Rectal smooth muscle tissue (tissue), 1 donor: ENCODE measurements at regions not wholly inside any gene's neighbourhood (a gene's known extent, or its start where the extent isn't known, plus 50 kb on each side); places are given as distances from the start of the nearest gene placed in this dataset.

ENCODE experiments used
- H3K27ac ChIP-seq: one replicate; pipeline ENCODE4 v1.7.0; 2013; ENCODE audit warnings: low read depth, low read length, inconsistent platforms
- H3K27me3 ChIP-seq: one replicate; pipeline ENCODE4 v1.7.0; 2013; ENCODE audit warnings: low read length; ENCODE audit not compliant: control insufficient read depth, insufficient read depth
- H3K36me3 ChIP-seq: one replicate; pipeline ENCODE4 v1.7.0; 2013; ENCODE audit warnings: low read length; ENCODE audit not compliant: control insufficient read depth, insufficient read depth
- H3K4me1 ChIP-seq: one replicate; pipeline ENCODE4 v1.7.0; 2013; ENCODE audit warnings: low read length; ENCODE audit not compliant: control insufficient read depth, insufficient read depth
- H3K4me3 ChIP-seq: one replicate; pipeline ENCODE4 v1.7.0; 2013; ENCODE audit warnings: low read length
- H3K9ac ChIP-seq: one replicate; pipeline ENCODE4 v1.7.0; 2013; ENCODE audit warnings: low read length

- Histone ChIP-seq H3K36me3 (no peaks in the 10 kb centered on the region), H3K27ac (no peak overlapping the region), H3K4me3 (no peak overlapping the region), H3K9ac (no peak overlapping the region), H3K4me1 (no peaks in the 10 kb centered on the region), H3K27me3 (no peaks in the 10 kb centered on the region)
Measured at GRCh38 chr9:106321394-106322180, 541.4 kb upstream of the ZNF462 start.

- H3K9ac ChIP-seq: no peak overlapping the region
- H3K27ac ChIP-seq: no peak overlapping the region
- H3K27me3 ChIP-seq: no peaks in the 10 kb centered on the region
- H3K4me1 ChIP-seq: no peaks in the 10 kb centered on the region
- H3K36me3 ChIP-seq: no peaks in the 10 kb centered on the region
- no peak overlapping the region for H3K4me3 ChIP-seq
Measured at GRCh38 chr9:106322706-106323245, 540.2 kb upstream of the ZNF462 start.

- H3K4me1 ChIP-seq: no peaks in the 10 kb centered on the region
- no peaks in the 10 kb centered on the region for H3K36me3 ChIP-seq
- no peak overlapping the region for H3K4me3 ChIP-seq
- H3K9ac ChIP-seq: no peak overlapping the region
- H3K27ac ChIP-seq: no peak overlapping the region
- no peaks in the 10 kb centered on the region for H3K27me3 ChIP-seq
Measured at GRCh38 chr9:106324053-106324585, 538.8 kb upstream of the ZNF462 start.

- no peak overlapping the region for H3K9ac ChIP-seq
- no peaks in the 10 kb centered on the region for H3K4me1 ChIP-seq
- H3K27ac ChIP-seq: no peak overlapping the region
- no peaks in the 10 kb centered on the region for H3K36me3 ChIP-seq
- no peaks in the 10 kb centered on the region for H3K27me3 ChIP-seq
- no peak overlapping the region for H3K4me3 ChIP-seq
Measured at GRCh38 chr9:106324591-106325280, 538.2 kb upstream of the ZNF462 start.

DNA sequence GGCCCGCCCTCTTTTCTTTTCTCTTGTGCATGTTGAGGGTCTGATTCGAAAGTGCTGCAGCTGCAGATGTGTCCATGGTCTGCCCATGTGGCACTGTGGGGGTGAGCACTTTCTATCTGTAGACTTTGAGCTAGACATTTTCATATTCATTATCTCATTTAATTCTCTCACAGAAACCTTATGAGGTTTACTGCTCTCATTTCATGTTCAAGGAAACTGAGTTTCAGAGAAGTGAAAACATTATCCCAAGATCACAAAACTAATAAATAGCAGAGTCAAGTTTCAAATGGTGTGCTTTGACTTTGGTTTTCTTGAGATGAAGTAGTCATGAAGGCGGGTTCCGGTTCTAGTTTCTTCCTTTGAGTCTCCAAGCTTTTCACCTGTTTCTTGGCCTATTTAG lies 536.5 kb upstream of the ZNF462 start:
- no peak overlapping the region for H3K4me3 ChIP-seq
- no peaks in the 10 kb centered on the region for H3K4me1 ChIP-seq
- H3K9ac ChIP-seq: no peak overlapping the region

DNA sequence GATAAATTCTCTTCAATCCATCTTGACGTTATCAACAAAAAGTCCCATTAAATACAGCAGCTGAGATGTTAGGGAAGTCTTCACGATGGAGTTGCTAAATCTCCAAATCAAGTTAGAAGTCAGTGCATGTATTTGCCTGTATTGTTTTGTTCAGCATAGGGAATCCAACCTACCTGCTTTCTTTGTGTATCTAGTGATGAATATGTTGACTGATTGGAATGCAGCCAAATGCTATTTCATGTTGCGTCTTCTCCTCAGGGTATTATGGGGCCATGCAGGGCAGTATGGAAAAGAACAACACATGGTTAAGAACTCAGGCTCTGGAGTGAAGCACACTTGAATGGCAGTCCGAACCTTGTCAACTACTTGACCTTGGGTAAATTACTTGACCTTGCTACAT lies 529.5 kb upstream of the ZNF462 start:
- no peak overlapping the region for H3K4me3 ChIP-seq
- no peak overlapping the region for H3K9ac ChIP-seq
- H3K4me1 ChIP-seq: no peaks in the 10 kb centered on the region
- no peaks in the 10 kb centered on the region for H3K27me3 ChIP-seq
- H3K27ac ChIP-seq: no peak overlapping the region
- H3K36me3 ChIP-seq: no peaks in the 10 kb centered on the region

More for the DNA sequence above, 536.5 kb upstream of the ZNF462 start:
- H3K27me3 ChIP-seq: no peaks in the 10 kb centered on the region
- H3K27ac ChIP-seq: no peak overlapping the region
- H3K36me3 ChIP-seq: no peaks in the 10 kb centered on the region

DNA sequence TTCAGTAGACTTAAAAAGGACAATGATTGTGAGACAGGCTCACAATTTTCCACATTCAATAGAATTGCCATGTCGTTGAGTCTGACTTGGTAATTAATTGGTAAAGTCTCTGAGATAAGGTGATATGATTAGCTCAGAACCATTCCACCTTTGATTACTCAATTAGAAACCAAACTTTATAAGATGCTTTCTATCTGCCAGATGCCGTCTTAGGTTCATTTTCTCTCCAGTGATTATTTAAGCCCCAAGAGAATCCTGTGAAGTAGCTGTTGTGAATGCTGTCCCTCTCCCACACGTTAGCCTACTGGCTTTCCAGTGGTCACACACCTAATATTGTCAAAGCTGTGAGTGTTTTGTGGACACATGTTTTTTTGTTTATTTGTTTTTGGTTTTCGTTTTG lies 528.9 kb upstream of the ZNF462 start:
- Histone ChIP-seq H3K27ac (no peak overlapping the region), H3K27me3 (no peaks in the 10 kb centered on the region)

GRCh38 chr9:106339882-106340281 lies 523.1 kb upstream of the ZNF462 start:
- H3K4me1 ChIP-seq: no peaks in the 10 kb centered on the region
- H3K4me3 ChIP-seq: no peak overlapping the region
- no peak overlapping the region for H3K9ac ChIP-seq
- no peaks in the 10 kb centered on the region for H3K27me3 ChIP-seq
- no peaks in the 10 kb centered on the region for H3K36me3 ChIP-seq
- no peak overlapping the region for H3K27ac ChIP-seq

More for the DNA sequence above, 528.9 kb upstream of the ZNF462 start:
- Histone ChIP-seq H3K9ac (no peak overlapping the region), H3K4me1 (no peaks in the 10 kb centered on the region), H3K4me3 (no peak overlapping the region), H3K36me3 (no peaks in the 10 kb centered on the region)

- no peaks in the 10 kb centered on the region for H3K4me1 ChIP-seq
- H3K9ac ChIP-seq: no peak overlapping the region
- H3K4me3 ChIP-seq: no peak overlapping the region
- H3K27ac ChIP-seq: no peak overlapping the region
- H3K27me3 ChIP-seq: no peaks in the 10 kb centered on the region
- no peaks in the 10 kb centered on the region for H3K36me3 ChIP-seq
Measured at GRCh38 chr9:106350777-106351176, 512.2 kb upstream of the ZNF462 start.

- Histone ChIP-seq H3K27me3 (no peaks in the 10 kb centered on the region), H3K27ac (no peak overlapping the region), H3K4me3 (no peak overlapping the region), H3K9ac (no peak overlapping the region), H3K36me3 (no peaks in the 10 kb centered on the region), H3K4me1 (no peaks in the 10 kb centered on the region)
Measured at GRCh38 chr9:106356924-106357323, 506.0 kb upstream of the ZNF462 start.

DNA sequence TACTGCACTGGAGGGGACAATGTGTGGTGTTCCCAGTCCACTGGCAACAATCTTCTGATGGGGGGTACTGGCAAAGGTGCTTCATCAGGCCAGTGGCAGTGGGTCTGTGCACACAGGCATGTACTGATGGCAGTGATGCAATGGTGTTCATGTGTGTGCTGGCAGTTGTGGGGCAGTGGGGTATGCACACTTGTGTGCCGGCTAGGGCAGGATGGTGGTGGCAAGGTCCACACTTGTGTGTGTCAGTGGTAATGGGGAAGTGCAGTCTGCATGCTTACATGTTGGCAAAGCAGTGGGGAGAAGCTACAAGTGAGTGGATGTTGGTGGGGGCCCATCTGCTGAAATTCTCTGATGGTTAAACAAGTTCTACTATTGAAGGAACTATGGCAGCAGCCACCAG lies 504.6 kb upstream of the ZNF462 start:
- no peak overlapping the region for H3K9ac ChIP-seq
- no peaks in the 10 kb centered on the region for H3K27me3 ChIP-seq
- no peaks in the 10 kb centered on the region for H3K4me1 ChIP-seq
- H3K27ac ChIP-seq: no peak overlapping the region
- H3K4me3 ChIP-seq: no peak overlapping the region
- no peaks in the 10 kb centered on the region for H3K36me3 ChIP-seq

- Histone ChIP-seq H3K27ac (no peak overlapping the region), H3K9ac (no peak overlapping the region), H3K4me3 (no peak overlapping the region), H3K4me1 (no peaks in the 10 kb centered on the region), H3K27me3 (no peaks in the 10 kb centered on the region), H3K36me3 (no peaks in the 10 kb centered on the region)
Measured at GRCh38 chr9:106376689-106377088, 486.3 kb upstream of the ZNF462 start.
